Pulmonary artery endothelial cell (primary cell): ENCODE measurements at regions not wholly inside any gene's neighbourhood (a gene's known extent, or its start where the extent isn't known, plus 50 kb on each side); places are given as distances from the start of the nearest gene placed in this dataset.

ENCODE experiments used
- DNase-seq: peaks from one replicate; pipeline ENCODE4 v3.0.0-alpha.2; 2011; ENCODE audit warnings: low read depth, low spot score

DNA sequence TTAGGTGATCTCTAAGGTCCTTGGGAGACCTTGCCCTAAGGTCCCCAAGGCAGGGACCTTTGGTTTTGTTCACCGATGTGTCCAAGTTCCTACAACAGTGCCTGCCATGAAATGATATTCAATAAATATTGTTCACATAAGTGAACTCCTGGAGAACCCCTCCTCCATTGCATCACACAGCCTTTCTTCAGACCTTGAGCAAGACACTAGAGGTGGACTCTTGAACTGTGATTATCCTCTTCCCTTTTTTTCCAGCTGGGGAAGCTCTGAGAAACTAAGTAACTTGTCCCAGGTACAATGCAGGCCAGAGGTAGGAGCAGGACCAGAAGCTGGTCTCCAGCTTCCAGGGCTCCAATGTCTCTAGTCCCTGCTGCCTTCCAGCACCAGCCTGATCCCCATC, 76.6 kb upstream of the LMO1 start:
- DNase-seq = no peak

GRCh38 chr11:8339592-8340022, 75.9 kb upstream of the LMO1 start:
- DNase-seq = no peak

DNA sequence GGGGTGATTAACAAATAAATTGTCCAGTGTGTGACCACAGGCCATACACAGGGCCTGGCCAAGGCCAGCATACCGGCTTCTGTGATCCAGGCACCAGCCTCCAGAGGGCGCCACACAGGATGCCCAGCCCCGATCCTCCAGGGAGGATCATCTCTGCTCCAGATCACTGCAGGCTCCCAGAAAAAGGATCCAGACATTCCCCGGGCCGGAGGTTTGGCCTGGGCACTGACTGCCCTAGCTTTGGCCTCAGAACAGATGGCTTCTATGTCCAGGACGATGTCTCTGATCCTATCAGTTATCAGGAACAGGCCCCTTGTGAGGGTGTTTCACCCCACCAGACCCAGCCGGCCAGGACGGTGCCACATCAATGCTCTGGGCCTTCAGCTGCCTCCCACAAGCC, 74.5 kb upstream of the LMO1 start:
- no peak for DNase-seq

DNA sequence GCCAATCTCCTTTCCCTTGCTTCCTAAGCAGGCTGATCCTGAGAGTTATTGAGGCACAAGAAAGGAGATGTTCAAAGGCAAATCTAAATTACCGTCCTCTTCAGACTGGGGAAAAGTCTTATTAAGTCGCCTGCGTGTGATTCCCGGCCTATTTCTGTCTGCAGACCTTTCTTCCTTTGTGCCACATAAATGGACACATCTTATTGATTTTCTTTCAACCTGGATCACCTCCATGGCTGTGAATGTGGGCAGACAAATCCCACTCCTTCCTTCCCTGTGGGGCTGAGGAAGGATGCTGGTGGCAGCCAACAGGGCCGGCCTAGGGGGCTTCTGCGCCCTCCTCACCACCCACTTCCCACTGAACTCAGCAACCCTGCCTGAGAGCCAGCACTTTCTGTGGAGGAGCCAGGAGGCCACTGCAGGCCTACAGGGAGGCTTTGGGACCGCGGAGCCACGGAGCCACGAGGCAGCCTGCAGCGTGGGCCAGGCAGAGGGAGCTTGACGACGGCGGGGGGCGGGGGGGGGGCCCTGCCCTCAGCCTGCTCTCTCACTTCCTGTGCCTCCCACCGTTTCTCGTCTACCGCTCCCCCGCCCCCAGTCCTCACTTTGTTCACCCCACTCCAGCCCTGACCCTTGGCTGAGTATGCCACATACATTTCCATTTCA, 73.6 kb upstream of the LMO1 start:
- no peak for DNase-seq

DNA sequence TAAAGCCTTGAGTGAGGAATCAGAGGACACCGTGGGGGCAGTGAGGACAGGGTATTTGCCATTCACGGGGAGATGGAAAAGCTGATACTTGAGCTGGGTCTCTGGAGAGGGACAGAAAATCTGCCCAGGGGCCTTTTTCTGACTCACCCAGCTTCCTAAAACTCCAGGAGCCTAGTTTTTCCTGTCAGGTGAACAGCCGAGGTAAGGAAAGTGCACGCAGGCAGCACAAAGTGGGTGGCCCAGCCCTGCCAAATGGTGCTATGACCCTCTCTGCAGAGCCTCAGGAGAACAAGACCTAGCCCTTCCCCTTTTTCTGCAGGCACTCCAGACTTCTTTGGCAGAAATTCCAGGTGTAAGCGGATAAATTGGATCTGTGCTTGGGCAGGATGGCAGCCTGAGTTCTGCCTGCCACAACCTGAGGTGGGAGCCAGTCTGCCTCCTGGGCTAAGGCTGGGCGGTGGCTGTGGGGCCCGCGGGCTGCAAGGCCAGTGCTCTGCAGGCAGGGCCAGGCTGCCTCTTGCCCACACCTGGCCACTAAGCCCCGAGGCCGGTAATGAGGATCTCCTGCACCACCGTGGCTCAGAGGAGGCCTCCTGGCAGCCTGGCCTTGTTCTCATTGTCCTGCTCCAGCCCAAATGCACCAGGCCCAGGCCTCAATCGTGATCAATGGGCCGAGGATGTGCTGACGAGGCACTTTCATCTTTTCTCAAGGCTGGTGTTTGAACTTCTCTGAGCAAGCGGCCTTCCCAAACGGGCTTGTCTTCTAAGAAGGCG, 72.9 kb upstream of the LMO1 start:
- no peak for DNase-seq

GRCh38 chr11:8335683-8336082, 72.0 kb upstream of the LMO1 start:
- DNase-seq = no peak

DNA sequence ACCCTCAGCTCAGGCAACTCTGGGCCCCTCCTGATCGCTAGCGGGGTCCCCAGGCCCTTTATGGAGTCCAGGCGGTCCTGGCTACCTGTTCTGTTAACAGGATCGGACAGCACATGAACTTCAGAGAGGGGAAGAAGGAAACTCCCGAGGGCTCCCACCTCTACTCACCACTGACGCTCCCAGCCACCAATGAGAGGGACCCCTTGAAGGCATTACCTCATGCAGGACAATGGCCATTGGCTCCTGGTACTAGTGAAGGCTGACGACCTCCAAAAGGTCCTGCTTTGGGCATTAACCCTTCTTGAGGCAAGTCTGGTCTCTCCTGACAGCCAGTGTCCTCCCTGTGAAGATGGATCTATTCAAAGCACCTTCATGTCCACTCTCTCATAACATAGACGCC, 71.5 kb upstream of the LMO1 start:
- DNase-seq = no peak

- DNase-seq = no peak
These were observed 70.2 kb upstream of the LMO1 start for GRCh38 chr11:8333811-8334401.

- no peak for DNase-seq
These were observed 69.7 kb upstream of the LMO1 start for GRCh38 chr11:8333376-8333775.

DNA sequence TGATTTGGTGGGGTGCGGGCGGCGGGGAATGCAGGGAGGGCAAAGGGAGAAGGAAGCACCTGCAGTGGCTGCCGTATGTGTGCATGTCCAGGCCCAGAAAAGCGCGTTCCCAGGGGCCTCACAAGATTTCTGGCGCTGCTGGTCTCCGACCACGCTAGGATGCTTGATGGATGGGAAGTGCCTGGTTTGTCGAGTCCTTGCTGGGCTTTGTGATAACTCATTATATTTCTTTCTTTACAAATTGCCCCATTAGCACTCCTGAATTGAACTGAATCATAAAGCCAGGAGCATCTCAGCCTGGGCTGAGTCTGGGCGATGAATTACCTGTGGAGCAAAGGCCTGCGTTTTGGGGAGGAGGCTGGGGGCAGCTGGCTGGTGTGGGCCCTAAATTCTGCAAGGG, 69.2 kb upstream of the LMO1 start:
- no peak for DNase-seq

GRCh38 chr11:8332196-8332595, 68.5 kb upstream of the LMO1 start:
- DNase-seq = no peak

DNA sequence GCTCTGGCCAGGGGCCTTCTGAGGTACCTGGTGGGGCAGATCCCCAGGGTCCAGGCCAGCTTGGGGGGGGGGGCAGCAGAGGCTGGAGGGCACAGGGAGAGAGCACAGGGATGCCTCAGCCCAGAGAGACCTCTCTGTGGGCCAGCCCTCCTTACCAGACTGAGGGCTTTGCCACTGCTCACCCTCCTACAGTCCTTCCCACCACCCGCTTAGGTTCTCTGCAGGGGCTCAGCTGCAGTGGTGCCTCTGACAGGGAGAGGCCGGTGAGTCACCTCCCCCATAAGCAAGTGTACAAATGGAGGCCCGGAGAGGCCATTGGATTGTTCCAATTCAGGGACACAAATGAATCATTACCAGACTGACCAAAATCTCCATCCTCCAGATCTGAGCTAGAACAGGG, 68.1 kb upstream of the LMO1 start:
- no peak for DNase-seq

DNA sequence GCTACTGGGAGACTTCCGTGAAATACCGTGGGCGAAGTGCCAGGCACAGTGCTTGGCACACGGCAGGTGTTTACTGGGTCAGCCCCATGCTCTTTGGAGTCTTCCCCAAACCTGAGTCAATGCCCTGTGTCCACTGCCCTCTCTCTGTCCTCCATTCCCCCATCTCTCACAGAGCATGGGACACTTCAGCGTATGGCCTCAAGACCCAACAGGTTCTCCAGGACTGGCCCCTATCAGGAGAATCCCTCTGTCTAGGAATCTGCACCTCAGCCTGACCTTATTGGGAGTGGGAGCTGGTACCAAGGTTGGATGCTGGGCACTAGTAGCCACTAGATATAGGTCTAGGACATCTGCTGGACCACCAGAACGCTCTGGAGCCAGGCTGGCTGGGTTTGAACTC, 67.2 kb upstream of the LMO1 start:
- no peak for DNase-seq

GRCh38 chr11:8330404-8330803, 66.7 kb upstream of the LMO1 start:
- DNase-seq = no peak

- no peak for DNase-seq
These were observed 66.2 kb upstream of the LMO1 start for GRCh38 chr11:8329847-8330361.

DNA sequence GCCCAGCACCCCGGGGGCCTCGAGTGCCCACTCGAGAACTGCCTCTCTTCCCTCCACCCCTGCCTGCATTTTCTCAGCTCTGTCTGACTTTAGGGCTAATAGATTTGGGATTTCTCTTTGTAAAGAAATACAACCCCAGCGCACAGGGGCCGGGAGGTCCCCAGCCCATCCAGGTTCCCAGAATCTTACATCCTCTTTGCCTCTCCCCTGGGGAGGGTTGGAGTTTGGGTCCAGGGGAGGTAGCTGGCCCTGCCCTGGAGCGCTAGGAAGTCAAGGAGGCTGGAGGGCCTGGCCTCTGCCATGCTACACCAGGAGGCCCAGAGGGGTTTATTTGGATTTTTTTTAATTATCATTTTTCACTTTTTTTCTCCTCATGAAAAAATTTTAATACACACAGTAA, 65.7 kb upstream of the LMO1 start:
- no peak for DNase-seq

DNA sequence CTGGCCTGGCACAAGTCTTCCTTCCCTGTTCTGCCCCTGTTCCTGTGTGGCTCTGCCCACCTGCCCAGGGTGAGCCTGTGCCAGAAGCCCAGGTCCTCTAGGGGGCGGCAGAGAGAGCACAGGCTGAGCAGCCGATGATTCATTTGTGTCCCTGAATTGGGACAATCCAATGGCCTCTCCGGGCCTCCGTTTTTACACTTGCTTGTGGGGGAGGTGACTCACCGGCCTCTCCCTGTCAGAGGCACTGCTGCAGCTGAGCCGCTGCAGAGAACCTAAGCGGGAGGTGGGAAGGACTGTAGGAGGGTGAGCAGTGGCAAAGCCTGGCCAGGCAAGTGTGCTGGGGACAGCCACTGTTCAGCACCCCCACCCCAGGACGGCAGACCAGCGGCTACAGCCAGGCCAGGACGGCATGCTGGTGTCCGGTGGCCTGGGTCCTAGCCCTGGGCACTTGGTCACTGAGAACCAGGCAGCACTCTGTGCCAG, 65.2 kb upstream of the LMO1 start:
- DNase-seq = peak; percentile 26

DNA sequence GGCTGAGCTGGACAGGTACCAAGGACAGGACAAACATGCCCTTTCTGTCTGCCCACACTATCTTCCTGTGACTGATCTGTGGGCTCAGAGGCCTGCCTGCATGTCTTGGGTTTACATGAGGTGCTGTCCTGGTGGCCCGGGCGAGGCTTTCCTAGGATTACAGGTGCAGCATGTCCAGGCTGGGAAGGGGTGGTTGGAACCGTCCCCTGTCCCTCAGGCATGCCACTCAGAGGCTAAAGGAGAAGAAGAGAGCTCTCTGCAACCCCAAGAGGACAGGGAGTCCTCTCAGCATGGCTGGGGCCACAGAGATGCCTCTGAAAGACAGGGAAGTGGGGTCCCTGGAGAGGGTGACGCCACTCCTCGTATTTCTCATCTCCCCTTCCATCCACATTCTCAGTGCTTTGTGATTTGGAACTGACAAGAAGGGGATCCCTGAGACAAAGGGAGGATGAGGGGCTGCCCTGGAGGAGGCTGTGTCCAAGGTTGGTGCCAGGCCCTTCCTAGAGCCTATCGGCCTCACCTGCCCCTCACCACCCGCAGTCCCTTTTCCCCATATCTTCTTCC, 64.6 kb upstream of the LMO1 start:
- no peak for DNase-seq

DNA sequence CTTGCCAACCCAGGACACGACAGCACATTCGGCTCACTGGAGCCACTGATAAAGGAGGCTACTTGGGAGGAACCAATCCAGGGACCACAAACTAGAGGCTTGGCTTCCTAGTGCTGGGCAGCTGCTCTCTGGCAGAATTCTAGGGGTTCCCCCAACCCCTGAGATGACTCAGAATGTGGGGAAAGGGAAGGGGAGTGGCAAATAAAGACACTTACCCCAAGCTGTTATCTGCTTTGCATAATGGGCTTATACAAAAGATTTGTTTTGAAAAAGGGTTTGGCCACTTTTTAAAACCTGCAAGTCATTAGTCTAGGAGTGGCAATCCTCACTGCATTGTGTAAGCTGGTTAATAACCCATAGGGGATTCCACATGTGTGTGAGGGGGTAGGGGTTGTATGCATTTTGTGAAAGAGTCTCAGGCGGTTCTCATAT, 64.1 kb upstream of the LMO1 start:
- no peak for DNase-seq

DNA sequence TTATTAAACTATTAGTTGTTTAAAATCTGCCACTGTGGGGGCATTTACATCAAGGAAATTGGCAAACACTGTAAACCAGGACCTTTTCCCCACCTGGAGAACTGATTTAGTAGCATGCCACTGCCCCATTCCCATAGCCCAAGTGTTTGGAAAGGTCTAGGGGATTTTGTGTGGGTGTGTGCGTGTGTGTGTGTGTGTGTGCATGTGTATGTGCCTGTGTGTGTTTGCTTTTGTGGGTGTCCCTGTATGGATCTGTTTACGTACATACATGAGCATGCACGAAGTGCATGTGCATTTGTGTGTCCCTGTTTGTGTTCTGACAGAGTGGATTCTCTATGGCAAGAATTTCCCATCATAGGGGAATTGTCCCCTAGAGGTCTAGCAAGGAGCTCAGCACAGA, 62.7 kb upstream of the LMO1 start:
- DNase-seq = no peak

- DNase-seq = no peak
These were observed 62.1 kb upstream of the LMO1 start for GRCh38 chr11:8325591-8326304.
